Lung microvascular endothelial cell (primary cell): ENCODE measurements at regions not wholly inside any gene's neighbourhood (a gene's known extent, or its start where the extent isn't known, plus 50 kb on each side); places are given as distances from the start of the nearest gene placed in this dataset.

Experiments used
- DNase-seq, 2 donors: peaks; one replicate each; pipeline versions ENCODE4 v3.0.0 to v3.0.0-alpha.2; 2010; ENCODE audit warnings: low read depth in 2 of 2

DNA sequence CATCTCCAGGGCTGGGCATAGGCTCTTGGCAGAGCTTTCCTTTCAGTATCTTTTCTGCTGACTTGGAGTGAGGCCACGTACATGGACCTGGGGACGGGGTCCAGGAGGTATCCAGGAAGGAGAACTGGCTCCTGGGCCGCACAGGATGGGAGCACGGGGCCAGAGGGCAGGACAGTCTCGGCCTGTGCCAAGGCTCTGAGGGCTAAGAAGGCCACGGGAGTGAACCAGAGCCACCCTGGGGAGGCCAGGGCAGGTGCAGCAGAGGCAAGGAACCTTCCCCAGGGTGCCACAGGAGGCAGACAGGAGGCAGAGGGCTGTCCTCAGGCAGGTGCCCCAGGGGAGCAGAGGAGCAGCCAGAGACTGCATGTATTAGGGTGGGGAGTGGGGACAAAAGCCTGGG lies 50.3 kb downstream of the PLXNA1 start:
- no peak for DNase-seq

GRCh38 chr3:127033786-127034185 lies 50.9 kb downstream of the PLXNA1 start:
- DNase-seq: no peak

DNA sequence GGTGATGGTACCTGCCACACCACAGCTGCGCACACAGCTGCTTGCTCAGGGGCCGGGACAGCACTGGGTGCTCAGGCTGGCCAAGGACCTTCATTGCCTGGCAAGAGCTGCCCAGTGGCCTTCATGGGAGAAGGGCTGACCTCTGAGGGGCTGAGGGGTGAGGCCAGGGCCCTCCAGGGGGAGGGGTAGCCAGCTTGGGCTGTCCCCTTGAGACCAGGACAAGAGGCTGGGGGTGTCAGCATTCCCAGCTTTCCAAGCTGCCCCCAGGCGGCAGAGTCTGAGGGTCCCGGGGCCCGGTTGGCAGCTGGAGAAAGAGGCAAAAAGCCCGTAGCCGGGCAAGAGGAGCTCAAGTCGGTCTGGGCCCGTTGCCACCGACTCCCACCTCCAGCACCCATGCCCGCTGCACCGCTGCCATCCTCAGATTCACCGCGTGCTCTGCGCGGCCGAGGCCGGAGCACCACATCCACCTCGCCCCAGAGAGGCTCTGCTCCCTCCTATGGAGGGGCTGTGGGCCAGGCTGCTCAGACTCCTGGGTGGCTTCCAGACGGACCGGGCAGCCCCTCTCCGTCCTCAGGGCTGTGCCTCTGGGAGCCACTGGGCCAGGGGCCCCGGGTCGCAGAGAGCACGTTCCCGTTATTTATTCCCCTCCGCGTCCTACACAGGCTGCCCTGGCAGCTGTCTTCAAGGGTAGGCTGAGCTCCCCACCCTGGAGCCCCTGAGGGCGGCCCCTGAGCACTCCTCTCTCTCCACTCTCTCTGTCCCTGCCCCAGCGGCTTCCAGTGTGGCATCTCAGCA lies 51.5 kb downstream of the PLXNA1 start:
- no peak for DNase-seq

GRCh38 chr3:127034990-127035652 lies 52.2 kb downstream of the PLXNA1 start:
- DNase-seq: no peak

DNA sequence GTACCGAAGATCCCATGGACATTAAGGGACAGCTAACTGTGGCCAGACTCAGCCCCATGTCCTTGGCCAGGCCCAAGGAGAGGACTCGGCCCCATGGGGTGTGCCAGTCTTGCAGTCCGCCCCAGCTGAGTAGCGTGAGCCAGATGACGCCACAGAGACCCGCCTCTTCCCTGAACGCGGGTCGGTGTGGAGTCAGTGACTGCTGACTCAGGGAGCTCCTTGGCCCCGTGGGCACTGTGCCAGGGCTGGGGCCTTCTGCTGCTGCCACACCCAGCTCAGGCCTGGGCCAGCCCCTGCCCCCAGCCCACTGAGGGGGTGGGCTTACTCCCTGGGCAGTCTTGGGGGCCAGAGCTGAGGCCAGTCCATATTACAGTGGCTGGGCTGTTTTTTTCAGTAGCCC lies 52.8 kb downstream of the PLXNA1 start:
- peak; percentile 21 to 34 for DNase-seq

GRCh38 chr3:127036209-127037020 lies 53.5 kb downstream of the PLXNA1 start:
- DNase-seq: no peak

- DNase-seq: no peak
Observed at GRCh38 chr3:127037021-127037400, 54.1 kb downstream of the PLXNA1 start.

GRCh38 chr3:127037418-127037841 lies 54.5 kb downstream of the PLXNA1 start:
- DNase-seq: no peak

- no peak for DNase-seq
Observed at GRCh38 chr3:127037971-127038446, 55.1 kb downstream of the PLXNA1 start.

GRCh38 chr3:127038466-127038865 lies 55.6 kb downstream of the PLXNA1 start:
- no peak for DNase-seq

- no peak for DNase-seq
Observed at GRCh38 chr3:127038923-127039581, 56.1 kb downstream of the PLXNA1 start.

DNA sequence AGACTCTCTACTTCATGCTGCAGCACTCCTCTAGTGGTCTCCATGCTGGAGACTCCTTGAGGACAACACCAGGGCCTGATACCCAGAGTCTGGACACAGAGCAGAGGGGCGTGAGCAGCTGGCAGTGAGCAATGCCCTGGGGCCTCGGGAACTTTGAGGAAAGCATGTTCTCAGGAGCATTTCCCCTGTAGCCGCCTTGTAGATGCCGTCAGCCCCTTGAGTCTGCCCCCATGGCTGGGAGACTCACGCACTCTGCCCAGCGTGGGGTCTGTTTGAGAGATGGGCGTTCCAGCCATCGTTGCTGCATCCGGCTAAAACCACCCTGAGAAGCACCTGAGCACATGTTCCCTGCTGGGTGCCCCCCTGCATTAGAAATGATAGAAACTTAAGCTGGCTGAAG lies 56.8 kb downstream of the PLXNA1 start:
- no peak for DNase-seq

DNA sequence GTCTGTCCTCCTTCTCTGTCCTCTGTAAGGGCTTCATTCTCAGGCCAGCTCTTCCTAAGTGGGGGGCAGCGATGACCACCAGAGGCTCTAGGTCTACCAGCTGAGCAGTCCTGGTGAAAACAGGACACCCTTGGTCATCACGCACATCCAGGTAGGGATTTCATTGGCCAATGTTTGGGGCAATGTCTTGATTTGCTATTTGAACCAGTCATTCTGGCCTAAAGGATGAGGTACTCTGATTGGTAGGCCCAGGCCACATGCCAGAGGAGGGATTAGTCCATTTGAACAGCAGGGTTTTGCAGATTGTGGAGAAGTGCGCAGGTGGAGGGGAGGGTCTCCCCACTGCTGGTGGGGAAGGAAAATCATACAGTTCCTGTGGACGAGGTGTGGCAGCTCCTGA lies 57.3 kb downstream of the PLXNA1 start:
- DNase-seq: no peak

GRCh38 chr3:127041264-127041820 lies 58.4 kb downstream of the PLXNA1 start:
- DNase-seq: no peak

GRCh38 chr3:127041933-127042332 lies 59.0 kb downstream of the PLXNA1 start:
- no peak for DNase-seq

DNA sequence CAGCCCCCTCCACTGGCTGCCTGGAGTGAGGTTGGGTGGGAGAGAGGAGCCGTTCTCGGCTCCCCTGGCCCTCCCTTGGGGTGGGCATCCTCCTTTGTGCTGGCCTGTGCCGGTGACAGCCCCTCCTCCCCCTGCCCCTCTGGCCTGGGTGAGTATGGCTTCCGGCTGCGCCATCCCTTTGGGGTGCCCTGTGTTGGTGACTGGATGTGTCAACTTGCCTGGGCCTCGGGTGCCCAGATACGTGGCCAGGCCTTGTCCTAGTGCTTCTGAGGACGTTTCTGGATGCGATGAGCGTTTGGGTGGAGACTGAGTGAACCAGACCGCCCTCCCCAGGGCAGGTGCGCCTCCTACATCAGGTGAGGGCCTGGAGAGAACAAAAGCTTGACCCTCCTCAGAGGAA lies 59.7 kb downstream of the PLXNA1 start:
- DNase-seq: no peak

GRCh38 chr3:127043041-127043641 lies 60.2 kb downstream of the PLXNA1 start:
- DNase-seq: no peak

GRCh38 chr3:127043731-127044510 lies 61.0 kb downstream of the PLXNA1 start:
- no peak for DNase-seq

GRCh38 chr3:127044996-127045395 lies 62.1 kb downstream of the PLXNA1 start:
- peak in 1 of 2 donors; percentile 31 for DNase-seq

DNA sequence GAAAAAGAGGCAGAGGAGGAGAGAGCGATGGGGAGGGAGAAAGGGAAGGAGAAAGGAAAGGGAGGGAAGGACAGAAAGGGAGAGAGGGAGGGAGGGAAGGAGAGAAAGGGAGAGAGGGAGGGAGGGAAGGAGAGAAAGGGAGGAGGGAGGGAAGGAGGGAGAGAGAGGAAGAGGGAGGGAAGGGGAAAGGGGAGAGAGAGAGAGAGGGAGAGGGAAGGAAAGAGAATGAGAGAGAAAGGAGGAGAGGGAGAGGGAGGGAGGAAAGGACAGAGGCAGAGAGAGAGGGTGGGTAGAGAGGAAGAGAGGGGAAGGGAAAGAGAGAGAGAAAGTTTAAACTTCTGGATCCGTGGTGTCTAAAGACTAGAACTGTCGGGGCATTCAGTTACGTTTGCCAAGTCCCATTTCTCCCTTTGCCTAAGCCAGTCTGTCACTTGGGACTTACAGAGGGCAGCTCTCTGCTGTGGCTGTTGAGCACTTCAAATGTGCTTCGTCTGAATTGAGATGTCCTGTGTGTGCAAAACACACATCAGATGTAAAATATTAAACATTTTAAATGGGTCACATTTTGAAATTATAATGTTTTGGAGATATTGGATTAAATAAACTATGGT lies 62.6 kb downstream of the PLXNA1 start:
- DNase-seq: no peak
